Effector memory CD8-positive, alpha-beta T cell (primary cell): ENCODE measurements at regions not wholly inside any gene's neighbourhood (a gene's known extent, or its start where the extent isn't known, plus 50 kb on each side); places are given as distances from the start of the nearest gene placed in this dataset.
"Not testable (repeated sequence)": the region's sequence is repeated elsewhere in the genome, so short reads cannot be mapped to it uniquely, and the experiment has no call there.

Experiments
- ATAC-seq: fragments of 150-1000 bp; cut with Tn5 transposase; replicated peaks from 2 replicates; pipeline ENCODE4 v1.10.0; 2021; ENCODE audit warnings: mild to moderate bottlenecking, moderate library complexity
- DNase-seq, 3 experiments: peaks; one replicate each; pipeline ENCODE4 v3.0.0; 2021
- H3K27ac Mint-ChIP-seq, 2 donors: one replicate each; pipeline ENCODE4 v1.8.0; 2022; ENCODE audit warnings: mild to moderate bottlenecking in 2 of 2, mixed read lengths in 2 of 2, moderate library complexity in 2 of 2
- H3K27me3 Mint-ChIP-seq, 2 donors: one replicate each; pipeline ENCODE4 v1.8.0; 2022; ENCODE audit warnings: mixed read lengths in 2 of 2
- H3K36me3 Mint-ChIP-seq: one replicate; pipeline ENCODE4 v1.8.0; 2022; ENCODE audit warnings: mild to moderate bottlenecking, moderate library complexity, mixed read lengths; ENCODE audit not compliant: insufficient read depth
- H3K4me1 Mint-ChIP-seq, 2 donors: one replicate each; pipeline ENCODE4 v1.8.0; 2022; ENCODE audit warnings: low read depth in 2 of 2, mixed read lengths in 2 of 2
- H3K4me3 Mint-ChIP-seq, 2 donors: one replicate each; pipeline ENCODE4 v1.8.0; 2022; ENCODE audit warnings: mild to moderate bottlenecking in 2 of 2, mixed read lengths in 2 of 2, moderate library complexity in 2 of 2
- H3K9me3 Mint-ChIP-seq, 2 donors: one replicate each; pipeline ENCODE4 v1.8.0; 2022; ENCODE audit warnings: mixed read lengths in 2 of 2

DNA sequence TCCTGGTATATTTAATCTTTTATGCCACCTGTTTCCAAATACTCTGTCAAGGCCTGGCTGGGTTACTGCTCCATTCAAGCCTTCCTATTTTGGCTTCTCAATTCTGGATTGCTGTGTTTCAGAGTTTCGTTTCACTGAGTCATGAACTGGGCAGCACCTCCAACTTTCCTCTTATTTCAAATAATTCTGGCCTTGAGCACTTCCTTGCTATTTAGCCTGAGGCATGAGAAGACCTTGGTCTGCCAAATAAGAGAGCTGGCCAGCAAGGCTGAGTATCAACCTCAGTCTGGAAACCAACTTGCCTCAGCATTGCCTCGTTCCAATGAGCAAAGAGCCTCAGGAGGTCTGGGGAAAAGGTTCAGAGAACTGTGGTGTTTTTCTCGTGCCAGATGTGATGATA lies 66.6 kb downstream of the TNFAIP3 start:
- no peak overlapping the region for H3K27ac Mint-ChIP-seq
- no peaks in the 10 kb centered on the region for H3K36me3 Mint-ChIP-seq
- DNase-seq = no peak
- H3K27me3 Mint-ChIP-seq = no peaks in the 10 kb centered on the region
- peaks cover under 1 to 1% of the 10 kb centered on the region in 2 donors for H3K4me1 Mint-ChIP-seq
- no peak for ATAC-seq
- H3K9me3 Mint-ChIP-seq = no peaks in the 10 kb centered on the region
- no peak overlapping the region for H3K4me3 Mint-ChIP-seq

DNA sequence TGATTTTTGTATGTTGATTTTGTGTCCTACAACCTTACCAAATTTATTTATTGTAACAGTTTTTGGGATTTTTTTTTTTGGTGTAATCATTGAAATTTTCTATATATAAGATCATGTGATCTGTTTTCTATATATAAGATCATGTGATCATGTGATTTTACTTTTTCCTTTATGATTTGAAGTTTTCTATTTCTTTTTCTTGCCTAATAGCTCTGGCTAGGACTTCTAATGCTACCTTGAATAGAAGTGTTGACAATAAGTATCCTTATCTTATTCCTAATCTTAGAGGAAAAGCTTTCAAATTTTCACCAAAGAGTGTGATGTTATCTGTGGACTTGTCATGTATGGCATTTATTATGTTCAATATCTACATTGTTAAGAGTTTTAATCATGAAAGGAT lies 69.7 kb downstream of the TNFAIP3 start:
- no peaks in the 10 kb centered on the region for H3K9me3 Mint-ChIP-seq
- no peak overlapping the region for H3K27ac Mint-ChIP-seq
- H3K4me1 Mint-ChIP-seq = peaks cover 10 to 15% of the 10 kb centered on the region in 2 donors
- DNase-seq (no peak), ATAC-seq (no peak)
- H3K36me3 Mint-ChIP-seq = no peaks in the 10 kb centered on the region
- H3K27me3 Mint-ChIP-seq = no peaks in the 10 kb centered on the region
- H3K4me3 Mint-ChIP-seq = no peak overlapping the region

DNA sequence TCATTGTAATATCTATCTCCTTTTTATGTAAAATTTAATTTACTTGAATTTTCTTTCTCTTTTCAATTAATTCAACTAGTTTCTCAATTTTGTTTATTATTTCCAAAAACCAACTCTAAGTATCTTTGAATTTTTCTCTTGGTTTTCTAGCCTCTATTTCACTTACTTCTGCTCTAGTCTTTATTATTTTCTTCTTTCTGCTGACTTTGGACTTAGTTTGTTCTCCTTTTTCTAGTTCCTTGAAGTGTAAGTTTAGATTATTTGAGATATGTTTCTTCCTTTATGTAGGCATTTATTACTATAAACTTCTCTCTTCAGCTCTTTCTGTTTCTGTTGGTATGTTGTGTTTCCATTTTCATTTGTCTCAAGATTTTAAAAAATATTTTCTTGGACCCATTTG lies 70.8 kb downstream of the TNFAIP3 start:
- H3K4me1 Mint-ChIP-seq = peaks cover 10 to 15% of the 10 kb centered on the region in 2 donors
- H3K27ac Mint-ChIP-seq = no peak overlapping the region
- no peaks in the 10 kb centered on the region for H3K36me3 Mint-ChIP-seq

DNA sequence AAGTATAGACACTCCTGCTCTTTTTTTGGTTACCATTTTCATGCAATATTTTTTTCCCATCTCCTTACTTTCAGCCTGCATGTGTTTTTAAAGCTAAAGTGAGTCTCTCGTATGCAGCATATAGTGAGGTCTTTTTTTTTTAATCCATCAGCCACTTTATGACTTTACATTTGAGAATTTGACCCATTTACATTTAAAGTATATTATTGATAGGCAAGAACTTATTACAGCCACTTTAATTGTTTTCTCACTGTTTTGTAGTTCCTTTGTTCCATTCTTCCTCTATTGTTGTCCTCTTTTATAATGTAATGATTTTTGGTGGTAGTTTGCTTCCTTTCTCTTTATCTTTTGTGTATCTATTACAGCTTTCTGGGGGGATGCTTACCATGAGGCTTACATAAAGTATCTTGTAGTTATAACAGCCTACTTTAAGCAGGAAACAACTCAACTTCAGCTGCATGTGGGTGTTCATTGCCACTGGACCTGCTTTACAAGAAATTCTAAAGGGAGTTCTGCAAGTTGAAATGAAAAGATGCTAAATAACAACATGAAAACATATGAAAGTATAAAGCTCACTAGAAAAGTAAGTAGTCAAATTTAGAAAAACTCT lies 71.8 kb downstream of the TNFAIP3 start:
- ATAC-seq (no peak), DNase-seq (no peak)
- Mint-ChIP-seq H3K4me1 (peaks cover 10 to 15% of the 10 kb centered on the region in 2 donors), H3K4me3 (no peak overlapping the region), H3K27ac (no peak overlapping the region), H3K27me3 (no peaks in the 10 kb centered on the region), H3K36me3 (no peaks in the 10 kb centered on the region), H3K9me3 (no peaks in the 10 kb centered on the region)

More for the DNA sequence above, 70.8 kb downstream of the TNFAIP3 start:
- no peaks in the 10 kb centered on the region for H3K9me3 Mint-ChIP-seq
- H3K27me3 Mint-ChIP-seq = no peaks in the 10 kb centered on the region
- no peak for DNase-seq
- H3K4me3 Mint-ChIP-seq = no peak overlapping the region
- ATAC-seq = no peak

DNA sequence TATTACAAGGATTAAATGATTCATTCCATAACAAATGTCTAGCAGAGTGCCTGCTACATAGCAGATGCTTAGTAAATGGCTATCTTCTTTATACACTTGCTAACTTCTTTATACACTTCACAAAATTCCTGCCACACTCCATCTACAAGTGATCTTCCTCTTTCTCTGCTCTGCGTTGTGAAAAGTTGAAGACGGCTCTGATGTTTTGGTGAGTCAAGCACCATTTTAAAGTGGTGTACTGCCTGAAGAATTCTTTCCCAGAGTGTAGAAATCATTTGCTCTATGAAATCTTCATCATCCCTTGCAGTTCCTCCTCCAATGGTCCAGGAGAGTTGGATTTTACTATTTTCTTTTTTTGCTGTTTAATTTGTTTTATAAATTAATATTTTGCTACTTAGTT lies 74.9 kb downstream of the TNFAIP3 start:
- no peaks in the 10 kb centered on the region for H3K27me3 Mint-ChIP-seq
- H3K4me1 Mint-ChIP-seq = peaks cover 18 to 20% of the 10 kb centered on the region in 2 donors
- ATAC-seq (no peak), DNase-seq (no peak)
- no peaks in the 10 kb centered on the region for H3K36me3 Mint-ChIP-seq
- H3K27ac Mint-ChIP-seq = no peak overlapping the region
- H3K4me3 Mint-ChIP-seq = no peak overlapping the region
- H3K9me3 Mint-ChIP-seq = no peaks in the 10 kb centered on the region

DNA sequence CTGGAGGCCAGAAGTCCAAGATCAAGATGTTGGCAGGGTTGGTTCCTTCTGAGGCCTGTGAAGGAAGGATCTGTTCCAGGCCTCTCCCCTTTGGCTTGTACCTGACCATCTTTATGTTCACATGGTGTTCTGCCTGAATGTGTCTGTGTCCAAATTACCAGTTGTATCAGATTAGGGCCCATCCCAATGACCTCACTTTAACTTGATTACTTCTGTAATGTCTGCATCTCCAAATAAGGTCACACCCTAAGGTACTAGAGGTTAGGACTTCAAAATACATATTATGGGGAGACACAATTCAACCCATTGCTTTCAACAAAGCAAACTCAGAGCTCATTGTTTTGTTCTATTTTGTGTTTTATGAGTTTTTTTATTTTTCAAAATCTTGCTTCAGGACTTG lies 75.7 kb downstream of the TNFAIP3 start:
- ATAC-seq (no peak), DNase-seq (no peak)
- Mint-ChIP-seq H3K9me3 (no peaks in the 10 kb centered on the region), H3K4me1 (peaks cover 18 to 20% of the 10 kb centered on the region in 2 donors), H3K4me3 (no peak overlapping the region), H3K36me3 (no peaks in the 10 kb centered on the region), H3K27ac (no peak overlapping the region), H3K27me3 (no peaks in the 10 kb centered on the region)

DNA sequence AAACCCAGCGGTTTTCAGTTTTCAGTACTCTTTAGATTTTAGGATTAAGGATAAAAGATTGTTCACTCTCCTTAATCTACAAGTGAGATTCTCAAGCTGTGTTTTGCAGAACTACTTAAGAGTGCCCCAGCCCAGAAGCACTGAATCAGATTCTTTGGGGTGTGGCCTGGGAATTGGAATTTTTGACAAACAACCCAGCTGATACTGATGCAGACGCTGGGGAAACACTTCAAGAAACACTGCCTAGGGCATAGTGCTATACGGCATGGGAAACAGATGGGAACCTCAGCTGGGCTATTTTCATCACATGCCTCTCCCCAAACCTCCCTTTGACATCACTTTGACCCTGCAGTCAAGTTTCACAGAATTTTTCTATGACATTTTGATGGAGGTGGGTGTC lies 77.3 kb downstream of the TNFAIP3 start:
- H3K9me3 Mint-ChIP-seq, H3K36me3 Mint-ChIP-seq, ATAC-seq, H3K27me3 Mint-ChIP-seq, DNase-seq, H3K4me3 Mint-ChIP-seq: not testable (repeated sequence)
- H3K27ac Mint-ChIP-seq = peak overlapping the region in 1 of 2 donors; percentile 24
- peaks cover 14 to 17% of the 10 kb centered on the region in 2 donors for H3K4me1 Mint-ChIP-seq

DNA sequence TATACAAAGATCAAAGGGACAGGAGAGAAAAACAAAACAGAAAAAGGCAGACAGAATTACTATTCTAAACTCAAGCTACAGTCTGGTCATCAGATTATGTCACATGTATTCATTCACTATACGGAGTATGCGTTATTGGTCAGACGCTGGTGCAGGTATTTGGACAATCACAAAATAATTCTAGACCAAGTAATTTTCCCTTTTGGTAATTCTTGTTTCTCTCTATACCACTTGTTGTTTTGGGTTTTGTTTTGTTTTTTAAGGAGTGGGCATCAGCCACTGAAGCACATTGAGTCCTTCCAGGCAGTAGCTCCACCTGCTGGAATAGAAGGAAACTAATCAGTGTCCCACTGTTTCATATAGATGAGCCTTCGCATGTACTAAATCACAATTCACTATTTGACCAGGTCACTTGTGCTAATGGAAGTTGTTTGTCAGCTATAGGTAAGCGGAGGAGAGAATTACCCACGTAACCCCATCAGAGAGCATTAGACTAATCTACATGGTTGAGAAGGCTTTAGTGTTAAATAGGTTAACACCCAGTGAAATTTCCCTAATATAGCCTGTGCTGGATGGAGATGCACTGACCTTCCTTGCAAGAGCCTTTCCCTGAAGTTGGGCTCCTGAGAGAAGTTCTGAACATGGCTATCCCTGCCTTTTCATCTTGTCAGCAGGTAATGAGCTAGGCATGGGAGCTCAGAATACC lies 77.9 kb downstream of the TNFAIP3 start:
- Mint-ChIP-seq H3K4me1 (peaks cover 17 to 20% of the 10 kb centered on the region in 2 donors), H3K9me3 (no peaks in the 10 kb centered on the region), H3K4me3 (no peak overlapping the region), H3K27me3 (no peaks in the 10 kb centered on the region), H3K36me3 (peaks cover under 1% of the 10 kb centered on the region), H3K27ac (peak overlapping the region in 1 of 2 donors; percentile 24)
- ATAC-seq = peak; percentile 75
- peak in 2 of 3 experiments; percentile 11 to 22 for DNase-seq

DNA sequence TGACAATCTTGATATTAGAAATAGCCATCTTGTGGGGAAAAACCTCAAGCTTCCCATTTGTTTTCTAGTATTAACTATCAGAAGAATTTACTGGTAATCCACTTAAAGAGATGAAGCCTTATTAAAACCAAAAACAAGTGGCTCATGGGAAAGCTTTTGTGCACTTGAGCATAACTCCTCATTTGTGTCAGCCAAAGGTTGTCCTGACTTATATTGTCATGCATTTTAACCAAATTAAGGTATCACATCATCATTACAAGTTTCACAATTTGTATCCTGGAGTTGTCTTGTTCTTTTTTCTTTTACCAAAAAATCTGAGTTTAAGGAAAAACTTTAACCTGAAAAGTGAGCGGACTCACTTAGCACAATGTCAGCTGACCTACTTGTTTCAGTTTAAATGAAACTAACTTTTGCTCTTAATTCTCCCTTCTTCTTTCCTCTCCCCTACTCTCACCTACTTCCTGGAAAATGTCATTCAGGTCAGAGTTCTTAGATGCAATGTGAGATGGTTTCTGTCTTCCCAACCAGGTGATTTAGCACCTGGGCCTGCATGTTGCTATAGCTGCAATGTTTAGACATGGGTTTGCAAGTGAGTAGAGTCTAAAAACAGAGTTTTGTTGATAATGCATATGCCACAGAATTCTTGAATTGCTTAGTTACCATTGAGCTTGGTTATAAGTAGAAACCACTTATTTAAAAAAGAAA lies 82.8 kb downstream of the TNFAIP3 start:
- DNase-seq = no peak
- Mint-ChIP-seq H3K4me1 (peaks cover 20 to 23% of the 10 kb centered on the region in 2 donors), H3K27me3 (no peaks in the 10 kb centered on the region), H3K36me3 (peaks cover 6% of the 10 kb centered on the region), H3K9me3 (no peaks in the 10 kb centered on the region), H3K4me3 (peak overlapping the region; percentile 0 to 47), H3K27ac (peak overlapping the region; percentile 67 to 87)
- ATAC-seq = peak; percentile 95

DNA sequence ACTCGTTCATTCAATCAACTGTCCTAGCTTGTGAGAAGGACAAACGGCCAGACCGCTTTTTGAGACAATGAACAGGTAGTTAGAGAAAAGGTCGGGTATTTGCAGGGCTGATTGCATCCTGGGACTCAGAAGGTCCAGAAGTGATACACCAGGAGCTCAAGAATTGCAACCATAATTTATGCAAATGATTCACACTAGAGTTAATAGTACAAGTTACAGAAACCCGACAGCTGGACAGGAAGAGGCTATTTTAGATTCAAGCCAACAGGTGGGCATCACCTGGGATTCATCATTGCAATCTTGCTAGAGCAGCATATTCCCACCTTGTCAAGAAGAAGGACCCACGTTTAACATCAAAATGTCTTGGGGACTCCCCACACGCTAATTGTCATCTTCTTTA lies 83.5 kb downstream of the TNFAIP3 start:
- no peak for DNase-seq
- Mint-ChIP-seq H3K4me1 (peaks cover 17 to 19% of the 10 kb centered on the region in 2 donors), H3K9me3 (no peaks in the 10 kb centered on the region), H3K27ac (peak overlapping the region; percentile 67 to 87), H3K27me3 (no peaks in the 10 kb centered on the region), H3K36me3 (peaks cover 6% of the 10 kb centered on the region), H3K4me3 (peak overlapping the region; percentile 0 to 47)
- no peak for ATAC-seq

DNA sequence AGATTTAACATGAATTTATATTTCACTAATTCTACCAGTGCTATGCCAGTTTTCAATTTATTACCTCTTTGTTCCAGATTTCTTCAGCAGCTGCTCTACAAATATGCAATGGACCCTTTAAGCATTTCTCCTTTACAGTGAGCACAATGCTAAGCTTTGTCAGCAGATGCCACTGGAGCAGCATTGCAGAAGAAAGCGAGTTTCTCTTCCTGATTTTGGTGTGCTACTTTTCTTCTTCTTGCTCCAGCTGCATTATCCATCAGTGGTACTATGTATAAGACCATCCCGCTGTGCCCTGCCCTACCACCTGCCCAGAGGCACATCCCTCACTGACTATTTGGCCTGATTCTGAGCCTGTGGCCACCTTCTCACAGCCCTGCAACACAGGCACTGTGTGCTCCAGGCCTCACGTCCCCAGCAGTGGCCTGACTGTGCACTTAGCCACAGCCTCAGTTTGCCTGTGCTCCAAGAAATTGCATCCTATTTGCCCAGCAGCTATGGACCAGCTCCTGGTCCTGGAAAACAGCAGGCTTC lies 84.1 kb downstream of the TNFAIP3 start:
- Mint-ChIP-seq H3K27ac (peak overlapping the region in 1 of 2 donors; percentile 80), H3K4me1 (peaks cover 17% of the 10 kb centered on the region in 2 donors), H3K36me3 (peaks cover 6% of the 10 kb centered on the region), H3K27me3 (no peaks in the 10 kb centered on the region), H3K4me3 (no peak overlapping the region), H3K9me3 (no peaks in the 10 kb centered on the region)
- ATAC-seq = no peak
- DNase-seq = no peak

DNA sequence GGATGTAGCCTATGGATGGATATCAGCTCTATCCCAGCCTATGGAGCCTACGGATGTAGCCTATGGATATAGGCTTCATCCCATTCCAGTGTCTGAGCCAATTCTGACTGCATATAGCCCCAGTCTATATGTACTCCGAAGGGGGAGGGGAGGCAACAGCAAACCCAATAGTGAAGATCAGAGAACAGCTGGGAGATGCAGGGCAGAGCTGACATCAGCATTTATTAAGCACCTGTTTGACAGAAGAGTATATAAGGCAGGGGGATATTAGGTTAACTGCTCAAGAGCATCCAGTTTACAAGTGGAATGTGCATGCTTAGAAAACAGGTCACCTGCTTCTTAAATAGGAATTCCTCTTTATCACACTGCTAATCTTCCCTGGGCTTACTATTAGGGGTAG lies 85.2 kb downstream of the TNFAIP3 start:
- H3K36me3 Mint-ChIP-seq = peaks cover 6% of the 10 kb centered on the region

DNA sequence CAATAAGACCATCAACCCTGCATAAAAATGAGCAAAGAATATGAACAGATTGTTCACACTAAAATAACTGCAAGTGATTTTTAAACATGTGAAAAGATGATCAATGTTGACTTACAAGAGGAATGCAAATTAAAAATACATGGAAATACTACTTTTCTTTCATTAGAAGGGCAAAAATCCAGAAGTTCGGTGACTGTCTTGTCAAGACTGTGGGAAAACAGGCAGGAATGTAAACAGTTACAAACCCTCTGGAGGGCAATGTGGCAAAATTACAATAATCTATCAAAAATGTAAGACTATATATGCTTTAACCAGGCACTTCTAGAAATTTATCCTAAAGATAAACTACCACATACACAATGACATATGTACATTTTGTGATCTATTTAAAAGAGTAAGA lies 86.7 kb downstream of the TNFAIP3 start:
- H3K36me3 Mint-ChIP-seq = peaks cover 6% of the 10 kb centered on the region
- ATAC-seq (no peak), DNase-seq (no peak)
- H3K4me3 Mint-ChIP-seq = no peak overlapping the region
- H3K27ac Mint-ChIP-seq = no peak overlapping the region
- no peaks in the 10 kb centered on the region for H3K9me3 Mint-ChIP-seq
- H3K4me1 Mint-ChIP-seq = peaks cover 21 to 22% of the 10 kb centered on the region in 2 donors
- H3K27me3 Mint-ChIP-seq = no peaks in the 10 kb centered on the region

More for the DNA sequence above, 85.2 kb downstream of the TNFAIP3 start:
- Mint-ChIP-seq H3K4me1 (peaks cover 17% of the 10 kb centered on the region in 2 donors), H3K4me3 (no peak overlapping the region), H3K27ac (no peak overlapping the region), H3K9me3 (no peaks in the 10 kb centered on the region), H3K27me3 (no peaks in the 10 kb centered on the region)
- ATAC-seq (no peak), DNase-seq (no peak)
